WTC11 (cell line): ENCODE measurements at regions not wholly inside any gene's neighbourhood (a gene's known extent, or its start where the extent isn't known, plus 50 kb on each side); places are given as distances from the start of the nearest gene placed in this dataset.

Experiments
- ATAC-seq: fragments of 200-7000 bp; cut with Tn5 transposase; 2 replicates; pipeline ENCODE4 v1.10.0; 2021; ENCODE audit warnings: mild to moderate bottlenecking, moderate library complexity
- CTCF ChIA-PET: fragments of 300-600 bp; sonication (Branson Sonifier 250); formaldehyde crosslinking; loops from one replicate; lab custom pipeline; 2021; ENCODE audit warnings: antibody characterized with exemption; lab: Charles Lee
- POLR2A ChIA-PET: fragments of 350-600 bp; sonication (Branson Sonifier 250); formaldehyde crosslinking; loops from one replicate; lab custom pipeline; 2021; ENCODE audit warnings: antibody characterized with exemption; lab: Charles Lee
- DNase-seq: peaks from one replicate; pipeline ENCODE4 v3.0.0; 2021; ENCODE audit warnings: low spot score
- H3K27ac Mint-ChIP-seq: 2 replicates; pipeline ENCODE4 v1.8.0; 2021; ENCODE audit warnings: mixed read lengths
- H3K27me3 Mint-ChIP-seq: 2 replicates; pipeline ENCODE4 v1.8.0; 2021; ENCODE audit warnings: low read depth, mild to moderate bottlenecking, moderate library complexity, mixed read lengths
- H3K36me3 Mint-ChIP-seq: 2 replicates; pipeline ENCODE4 v1.8.0; 2021; ENCODE audit warnings: mixed read lengths
- H3K4me1 Mint-ChIP-seq: 2 replicates; pipeline ENCODE4 v1.8.0; 2022; ENCODE audit warnings: mixed read lengths
- H3K4me3 Mint-ChIP-seq: 2 replicates; pipeline ENCODE4 v1.8.0; 2021; ENCODE audit warnings: mild to moderate bottlenecking, moderate library complexity, mixed read lengths
- H3K9me3 Mint-ChIP-seq: 2 replicates; pipeline ENCODE4 v1.8.0; 2021; ENCODE audit warnings: mixed read lengths
- CREM ChIP-seq: sonication (generic); formaldehyde crosslinking; IDR thresholded peaks from 2 replicates; pipeline ENCODE4 v1.8.1; 2022; ENCODE audit warnings: mild to moderate bottlenecking, missing genetic modification reagents, moderate library complexity
- E2F5 ChIP-seq: sonication (generic); formaldehyde crosslinking; IDR thresholded peaks from 2 replicates; pipeline ENCODE4 v1.8.1; 2022; ENCODE audit warnings: mild to moderate bottlenecking, moderate library complexity, missing genetic modification reagents
- FOXJ3 ChIP-seq: sonication (generic); formaldehyde crosslinking; IDR thresholded peaks from 2 replicates; pipeline ENCODE4 v1.9.0; 2021; ENCODE audit warnings: missing genetic modification reagents, mild to moderate bottlenecking, borderline replicate concordance
- HMGXB4 ChIP-seq: sonication (generic); formaldehyde crosslinking; IDR thresholded peaks from 2 replicates; pipeline ENCODE4 v1.8.1; 2023; ENCODE audit warnings: mild to moderate bottlenecking, moderate library complexity, missing genetic modification reagents
- NR2C2 ChIP-seq: sonication (generic); formaldehyde crosslinking; IDR thresholded peaks from 2 replicates; pipeline ENCODE4 v1.8.0; 2022; ENCODE audit warnings: mild to moderate bottlenecking, missing genetic modification reagents
- PRDM15 ChIP-seq: sonication (generic); formaldehyde crosslinking; IDR thresholded peaks from 2 replicates; pipeline ENCODE4 v1.8.0; 2022; ENCODE audit warnings: missing genetic modification reagents
- SOX15 ChIP-seq: fragments of 250-450 bp; sonication (Bioruptor Pico); IDR thresholded peaks from 2 replicates; pipeline ENCODE4 v1.9.0; 2021; ENCODE audit warnings: mild to moderate bottlenecking
- ZNF138 ChIP-seq: sonication (generic); formaldehyde crosslinking; conservative IDR thresholded peaks from 2 replicates; pipeline ENCODE4 v1.8.1; 2022; ENCODE audit warnings: mild to moderate bottlenecking, moderate library complexity, missing genetic modification reagents
- ZNF671 ChIP-seq: fragments of 250-450 bp; sonication (Bioruptor Pico); IDR thresholded peaks from 2 replicates; pipeline ENCODE4 v1.8.0; 2021; ENCODE audit warnings: mild to moderate bottlenecking
- TF ChIP-seq, protein P1 (sequence below): fragments of 250-450 bp; sonication (Bioruptor Pico); IDR thresholded peaks from 2 replicates; pipeline ENCODE4 v1.9.0; 2021; ENCODE audit warnings: mild to moderate bottlenecking, borderline replicate concordance
- TF ChIP-seq, protein P2 (sequence below): sonication (generic); formaldehyde crosslinking; IDR thresholded peaks from 2 replicates; pipeline ENCODE4 v1.8.1; 2022; ENCODE audit warnings: missing genetic modification reagents, borderline replicate concordance

DNA sequence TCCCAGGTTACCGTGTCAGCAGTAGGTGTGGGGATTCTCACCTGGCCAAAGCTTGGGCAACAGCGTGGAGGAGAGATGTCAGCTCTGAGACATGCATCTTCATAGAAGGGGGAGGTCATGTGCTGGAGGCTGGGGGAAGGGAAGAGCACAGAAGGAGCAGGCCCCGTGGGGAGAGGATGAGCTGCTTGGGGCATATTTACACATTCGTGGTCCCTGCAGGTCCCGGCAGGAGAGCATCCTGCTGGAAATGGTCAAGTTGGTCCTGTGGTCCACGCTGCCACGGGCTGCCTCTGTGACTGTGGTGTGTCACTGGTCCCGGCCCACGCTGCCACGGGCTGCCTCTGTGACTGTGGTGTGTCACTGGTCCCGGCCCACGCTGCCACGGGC, 195.1 kb upstream of the TWIST2 start (continued):
- TF ChIP-seq, protein P1, sequence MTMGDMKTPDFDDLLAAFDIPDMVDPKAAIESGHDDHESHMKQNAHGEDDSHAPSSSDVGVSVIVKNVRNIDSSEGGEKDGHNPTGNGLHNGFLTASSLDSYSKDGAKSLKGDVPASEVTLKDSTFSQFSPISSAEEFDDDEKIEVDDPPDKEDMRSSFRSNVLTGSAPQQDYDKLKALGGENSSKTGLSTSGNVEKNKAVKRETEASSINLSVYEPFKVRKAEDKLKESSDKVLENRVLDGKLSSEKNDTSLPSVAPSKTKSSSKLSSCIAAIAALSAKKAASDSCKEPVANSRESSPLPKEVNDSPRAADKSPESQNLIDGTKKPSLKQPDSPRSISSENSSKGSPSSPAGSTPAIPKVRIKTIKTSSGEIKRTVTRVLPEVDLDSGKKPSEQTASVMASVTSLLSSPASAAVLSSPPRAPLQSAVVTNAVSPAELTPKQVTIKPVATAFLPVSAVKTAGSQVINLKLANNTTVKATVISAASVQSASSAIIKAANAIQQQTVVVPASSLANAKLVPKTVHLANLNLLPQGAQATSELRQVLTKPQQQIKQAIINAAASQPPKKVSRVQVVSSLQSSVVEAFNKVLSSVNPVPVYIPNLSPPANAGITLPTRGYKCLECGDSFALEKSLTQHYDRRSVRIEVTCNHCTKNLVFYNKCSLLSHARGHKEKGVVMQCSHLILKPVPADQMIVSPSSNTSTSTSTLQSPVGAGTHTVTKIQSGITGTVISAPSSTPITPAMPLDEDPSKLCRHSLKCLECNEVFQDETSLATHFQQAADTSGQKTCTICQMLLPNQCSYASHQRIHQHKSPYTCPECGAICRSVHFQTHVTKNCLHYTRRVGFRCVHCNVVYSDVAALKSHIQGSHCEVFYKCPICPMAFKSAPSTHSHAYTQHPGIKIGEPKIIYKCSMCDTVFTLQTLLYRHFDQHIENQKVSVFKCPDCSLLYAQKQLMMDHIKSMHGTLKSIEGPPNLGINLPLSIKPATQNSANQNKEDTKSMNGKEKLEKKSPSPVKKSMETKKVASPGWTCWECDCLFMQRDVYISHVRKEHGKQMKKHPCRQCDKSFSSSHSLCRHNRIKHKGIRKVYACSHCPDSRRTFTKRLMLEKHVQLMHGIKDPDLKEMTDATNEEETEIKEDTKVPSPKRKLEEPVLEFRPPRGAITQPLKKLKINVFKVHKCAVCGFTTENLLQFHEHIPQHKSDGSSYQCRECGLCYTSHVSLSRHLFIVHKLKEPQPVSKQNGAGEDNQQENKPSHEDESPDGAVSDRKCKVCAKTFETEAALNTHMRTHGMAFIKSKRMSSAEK (CRISPR knock-in tag): no peak
- no peak for TF ChIP-seq SOX15
- TF ChIP-seq NR2C2: no peak
- no peak for TF ChIP-seq FOXJ3 (CRISPR knock-in tag)
- TF ChIP-seq, all 79 proteins: peak for 0

DNA sequence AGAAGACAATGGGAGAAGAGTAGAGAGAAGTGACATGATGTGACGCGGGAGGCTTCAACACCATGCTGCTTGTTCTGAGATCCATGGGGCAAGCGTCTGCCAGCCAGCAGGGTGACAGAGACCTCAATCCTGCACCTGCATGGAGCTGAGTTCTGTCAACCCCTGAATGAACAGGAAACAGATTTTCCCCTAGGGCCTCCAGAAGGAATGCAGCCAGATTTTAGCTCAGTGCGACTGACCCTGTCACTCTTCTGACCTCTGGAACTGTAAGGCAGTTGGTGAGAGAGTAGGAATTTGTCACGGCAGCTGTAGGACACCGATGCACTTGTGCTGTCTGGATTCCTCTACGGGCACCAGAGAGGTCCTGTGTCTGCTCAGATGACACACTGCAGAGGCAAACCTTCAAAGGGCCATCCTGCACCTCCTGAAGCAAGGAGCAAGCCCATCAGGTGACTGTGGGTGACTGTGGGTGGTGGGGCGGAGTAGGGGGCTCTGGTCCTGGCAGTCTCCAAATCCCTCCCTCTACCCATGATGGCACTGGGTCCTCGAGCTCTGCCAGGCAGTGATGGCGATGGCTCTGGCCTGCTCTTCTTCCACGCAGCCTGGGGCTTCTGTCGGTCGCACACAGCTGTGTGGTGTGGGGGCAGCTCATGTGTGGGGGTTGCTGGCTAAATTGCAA, 194.3 kb upstream of the TWIST2 start:
- ChIA-PET CTCF (interaction anchor here (0.9 to 1.6 kb wide), 2 partner anchors 8 to 140 kb away, joined by 3 read pairs; no protein-coding TSS in a partner anchor), POLR2A (interaction anchor here (0.6 kb wide), 1 partner anchor 34 kb away, joined by 6 read pairs; no protein-coding TSS in a partner anchor)
- H3K27ac Mint-ChIP-seq: no peak overlapping the region
- H3K9me3 Mint-ChIP-seq: peaks cover 27% of the 10 kb centered on the region
- 0 out of 2 replicates have a peak, but pooled peaks cover 2% of the 10 kb centered on the region for H3K36me3 Mint-ChIP-seq
- DNase-seq: no peak
- no peak overlapping the region for H3K4me3 Mint-ChIP-seq
- H3K4me1 Mint-ChIP-seq: peaks cover 15% of the 10 kb centered on the region
- H3K27me3 Mint-ChIP-seq: no peaks in the 10 kb centered on the region
- TF ChIP-seq HMGXB4 (CRISPR knock-in tag) (no peak), ZNF671 (no peak), CREM (CRISPR knock-in tag) (no peak), ZNF138 (CRISPR knock-in tag) (no peak), E2F5 (CRISPR knock-in tag) (no peak), PRDM15 (CRISPR knock-in tag) (no peak)
- TF ChIP-seq, protein P2, sequence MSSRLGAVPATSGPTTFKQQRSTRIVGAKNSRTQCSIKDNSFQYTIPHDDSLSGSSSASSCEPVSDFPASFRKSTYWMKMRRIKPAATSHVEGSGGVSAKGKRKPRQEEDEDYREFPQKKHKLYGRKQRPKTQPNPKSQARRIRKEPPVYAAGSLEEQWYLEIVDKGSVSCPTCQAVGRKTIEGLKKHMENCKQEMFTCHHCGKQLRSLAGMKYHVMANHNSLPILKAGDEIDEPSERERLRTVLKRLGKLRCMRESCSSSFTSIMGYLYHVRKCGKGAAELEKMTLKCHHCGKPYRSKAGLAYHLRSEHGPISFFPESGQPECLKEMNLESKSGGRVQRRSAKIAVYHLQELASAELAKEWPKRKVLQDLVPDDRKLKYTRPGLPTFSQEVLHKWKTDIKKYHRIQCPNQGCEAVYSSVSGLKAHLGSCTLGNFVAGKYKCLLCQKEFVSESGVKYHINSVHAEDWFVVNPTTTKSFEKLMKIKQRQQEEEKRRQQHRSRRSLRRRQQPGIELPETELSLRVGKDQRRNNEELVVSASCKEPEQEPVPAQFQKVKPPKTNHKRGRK (CRISPR knock-in tag): no peak
- ATAC-seq: no peak
